ENCODE measurements at regions not wholly inside any gene's neighbourhood (a gene's known extent, or its start where the extent isn't known, plus 50 kb on each side); places are given as distances from the start of the nearest gene placed in this dataset.

DNA sequence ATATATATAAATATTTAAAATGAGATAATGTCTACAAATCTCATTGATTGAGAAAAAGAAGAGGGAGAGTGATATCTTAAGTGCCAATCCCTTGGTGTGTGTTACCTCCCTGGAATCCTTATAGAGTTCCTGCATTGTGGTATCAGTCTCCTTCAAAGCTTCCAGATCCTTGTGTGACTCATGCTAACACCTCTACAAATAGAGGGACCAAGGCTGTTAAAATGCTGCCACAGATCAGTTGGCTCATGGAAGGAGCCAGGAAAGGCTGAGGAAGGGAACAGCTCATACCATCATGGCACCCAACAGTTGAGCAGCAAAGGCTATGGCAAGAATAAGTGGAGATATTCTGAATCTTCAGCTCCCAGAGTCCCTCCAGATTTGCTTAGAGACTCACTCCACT lies 163.6 kb upstream of the ISX start:
- no peak overlapping the region for H3K4me3 ChIP-seq (ENCODE audit: low read depth, low read length, poor library complexity, severe bottlenecking)
- CTCF ChIA-PET: no interaction called here
- intact Hi-C loops (cut with micrococcal nuclease; ENCODE audit: unreplicated experiment): no loop called here

DNA sequence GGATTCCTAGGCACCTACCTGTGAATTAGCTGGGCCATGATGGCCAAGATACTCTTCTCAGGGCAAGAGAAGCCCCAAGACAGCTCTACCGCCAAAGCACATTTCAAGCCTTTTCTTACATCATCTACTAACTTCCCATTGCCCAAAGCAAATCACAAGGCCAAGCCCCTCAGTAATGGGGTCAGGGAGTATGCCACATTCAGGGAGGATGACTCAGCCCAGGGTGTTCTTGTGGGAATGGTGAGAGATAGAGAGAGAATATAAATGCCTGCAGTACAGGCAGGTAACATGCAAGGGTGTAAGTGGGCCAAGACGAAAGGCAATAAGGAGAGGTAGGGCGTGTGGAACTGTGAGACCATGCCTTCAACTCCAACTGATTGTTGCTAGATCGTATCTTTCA lies 162.5 kb upstream of the ISX start:
- Histone ChIP-seq H3K9me3 (ENCODE audit: low read depth, low read length, poor library complexity, severe bottlenecking) (no peaks in the 10 kb centered on the region), H3K27ac (ENCODE audit: low read depth, low read length, poor library complexity, severe bottlenecking) (no peak overlapping the region), H3K36me3 (ENCODE audit: insufficient read depth, low read length, poor library complexity, severe bottlenecking) (no peaks in the 10 kb centered on the region), H3K4me3 (ENCODE audit: low read depth, low read length, poor library complexity, severe bottlenecking) (no peak overlapping the region), H3K4me1 (ENCODE audit: insufficient read depth, low read length, poor library complexity, severe bottlenecking) (no peaks in the 10 kb centered on the region), H3K27me3 (replicated peaks; ENCODE audit: insufficient read depth, low read depth, low read length, poor library complexity) (no peaks in the 10 kb centered on the region)
- ChIA-PET CTCF (no interaction called here), POLR2A (ENCODE audit: low non-redundant PET) (no interaction called here)
- no peak for DNase-seq (ENCODE audit: low spot score)
- BruUV-seq (replicated peaks): no TSS peak
- no peak for TF ChIP-seq EZH2 (IDR thresholded peaks at IDR 0.05; ENCODE audit: borderline replicate concordance, low read depth, low read length, poor library complexity, severe bottlenecking)
- TF ChIP-seq, protein P1, sequence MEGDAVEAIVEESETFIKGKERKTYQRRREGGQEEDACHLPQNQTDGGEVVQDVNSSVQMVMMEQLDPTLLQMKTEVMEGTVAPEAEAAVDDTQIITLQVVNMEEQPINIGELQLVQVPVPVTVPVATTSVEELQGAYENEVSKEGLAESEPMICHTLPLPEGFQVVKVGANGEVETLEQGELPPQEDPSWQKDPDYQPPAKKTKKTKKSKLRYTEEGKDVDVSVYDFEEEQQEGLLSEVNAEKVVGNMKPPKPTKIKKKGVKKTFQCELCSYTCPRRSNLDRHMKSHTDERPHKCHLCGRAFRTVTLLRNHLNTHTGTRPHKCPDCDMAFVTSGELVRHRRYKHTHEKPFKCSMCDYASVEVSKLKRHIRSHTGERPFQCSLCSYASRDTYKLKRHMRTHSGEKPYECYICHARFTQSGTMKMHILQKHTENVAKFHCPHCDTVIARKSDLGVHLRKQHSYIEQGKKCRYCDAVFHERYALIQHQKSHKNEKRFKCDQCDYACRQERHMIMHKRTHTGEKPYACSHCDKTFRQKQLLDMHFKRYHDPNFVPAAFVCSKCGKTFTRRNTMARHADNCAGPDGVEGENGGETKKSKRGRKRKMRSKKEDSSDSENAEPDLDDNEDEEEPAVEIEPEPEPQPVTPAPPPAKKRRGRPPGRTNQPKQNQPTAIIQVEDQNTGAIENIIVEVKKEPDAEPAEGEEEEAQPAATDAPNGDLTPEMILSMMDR (conservative IDR thresholded peaks at IDR 0.05; ENCODE audit: low read depth, low read length): no peak
- intact Hi-C loops (cut with micrococcal nuclease; ENCODE audit: unreplicated experiment): no loop called here

More for the DNA sequence above, 163.6 kb upstream of the ISX start:
- Histone ChIP-seq H3K27me3 (replicated peaks; ENCODE audit: insufficient read depth, low read depth, low read length, poor library complexity) (no peaks in the 10 kb centered on the region), H3K27ac (ENCODE audit: low read depth, low read length, poor library complexity, severe bottlenecking) (no peak overlapping the region), H3K36me3 (ENCODE audit: insufficient read depth, low read length, poor library complexity, severe bottlenecking) (no peaks in the 10 kb centered on the region), H3K9me3 (ENCODE audit: low read depth, low read length, poor library complexity, severe bottlenecking) (no peaks in the 10 kb centered on the region), H3K4me1 (ENCODE audit: insufficient read depth, low read length, poor library complexity, severe bottlenecking) (no peaks in the 10 kb centered on the region)
- no TSS peak for BruUV-seq (replicated peaks)
- POLR2A ChIA-PET (ENCODE audit: low non-redundant PET): no interaction called here
- TF ChIP-seq EZH2 (IDR thresholded peaks at IDR 0.05; ENCODE audit: borderline replicate concordance, low read depth, low read length, poor library complexity, severe bottlenecking): no peak
- TF ChIP-seq, protein P1 (conservative IDR thresholded peaks at IDR 0.05; ENCODE audit: low read depth, low read length): no peak
- no peak for DNase-seq (ENCODE audit: low spot score)

DNA sequence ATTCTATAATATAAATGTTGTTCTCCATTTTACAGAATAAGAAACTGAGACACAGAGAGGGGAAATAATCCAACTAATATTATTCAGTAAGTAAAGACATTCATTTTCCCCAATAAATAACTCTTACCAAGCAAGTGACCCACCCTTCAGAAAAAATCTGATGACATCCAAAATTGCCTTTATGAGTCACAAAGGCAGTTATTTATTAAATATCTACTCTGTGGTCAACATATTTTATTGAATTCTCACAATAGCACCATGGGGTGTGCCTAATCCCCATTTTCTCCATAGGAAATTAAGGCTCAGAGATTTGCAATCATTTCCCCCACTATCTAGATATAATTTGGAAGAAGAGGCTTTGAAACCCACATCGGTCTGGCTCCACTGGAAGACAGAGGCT lies 161.5 kb upstream of the ISX start:
- no peaks in the 10 kb centered on the region for H3K9me3 ChIP-seq (ENCODE audit: low read depth, low read length, poor library complexity, severe bottlenecking)
- no peaks in the 10 kb centered on the region for H3K27me3 ChIP-seq (replicated peaks; ENCODE audit: insufficient read depth, low read depth, low read length, poor library complexity)
- no peaks in the 10 kb centered on the region for H3K36me3 ChIP-seq (ENCODE audit: insufficient read depth, low read length, poor library complexity, severe bottlenecking)
- H3K4me3 ChIP-seq (ENCODE audit: low read depth, low read length, poor library complexity, severe bottlenecking): no peak overlapping the region
- TF ChIP-seq EZH2 (IDR thresholded peaks at IDR 0.05; ENCODE audit: borderline replicate concordance, low read depth, low read length, poor library complexity, severe bottlenecking): no peak
- TF ChIP-seq, protein P1 (conservative IDR thresholded peaks at IDR 0.05; ENCODE audit: low read depth, low read length): no peak
- ChIA-PET POLR2A (ENCODE audit: low non-redundant PET) (no interaction called here), CTCF (no interaction called here)
- H3K4me1 ChIP-seq (ENCODE audit: insufficient read depth, low read length, poor library complexity, severe bottlenecking): no peaks in the 10 kb centered on the region
- intact Hi-C loops (cut with micrococcal nuclease; ENCODE audit: unreplicated experiment): no loop called here
- BruUV-seq (replicated peaks): no TSS peak
- DNase-seq (ENCODE audit: low spot score): no peak
- H3K27ac ChIP-seq (ENCODE audit: low read depth, low read length, poor library complexity, severe bottlenecking): no peak overlapping the region

Measured in A673 (cell line).